ENCODE measurements at regions not wholly inside any gene's neighbourhood (a gene's known extent, or its start where the extent isn't known, plus 50 kb on each side); places are given as distances from the start of the nearest gene placed in this dataset.

GRCh38 chr12:75814851-75815754, 216.5 kb downstream of the PHLDA1 start:
- Histone ChIP-seq H3K4me3 (ENCODE audit: low read depth in 1 of 5, low read length in 5 of 5) (no peak overlapping the region), H3K9ac (ENCODE audit: low read length in 5 of 5) (no peak overlapping the region), H3K27me3 (ENCODE audit: control insufficient read depth in 5 of 5, insufficient read depth in 4 of 5, low read length in 5 of 5) (no peaks in the 10 kb centered on the region), H3K36me3 (ENCODE audit: control insufficient read depth in 5 of 5, insufficient read depth in 5 of 5, low read length in 5 of 5) (no peaks in the 10 kb centered on the region), H3K27ac (ENCODE audit: low read depth, low read length) (no peak overlapping the region), H3K4me1 (ENCODE audit: control insufficient read depth in 5 of 5, insufficient read depth in 5 of 5, low read length in 5 of 5) (peaks cover 0 to 14% (median 12%) of the 10 kb centered on the region in 5 donors), H3K9me3 (ENCODE audit: control insufficient read depth in 5 of 5, low read length in 5 of 5) (no peaks in the 10 kb centered on the region)

- Histone ChIP-seq H3K36me3 (ENCODE audit: control insufficient read depth in 5 of 5, insufficient read depth in 5 of 5, low read length in 5 of 5) (no peaks in the 10 kb centered on the region), H3K4me3 (ENCODE audit: low read depth in 1 of 5, low read length in 5 of 5) (no peak overlapping the region), H3K27ac (ENCODE audit: low read depth, low read length) (no peak overlapping the region), H3K27me3 (ENCODE audit: control insufficient read depth in 5 of 5, insufficient read depth in 4 of 5, low read length in 5 of 5) (no peaks in the 10 kb centered on the region), H3K9me3 (ENCODE audit: control insufficient read depth in 5 of 5, low read length in 5 of 5) (no peaks in the 10 kb centered on the region), H3K4me1 (ENCODE audit: control insufficient read depth in 5 of 5, insufficient read depth in 5 of 5, low read length in 5 of 5) (peaks cover 0 to 14% (median 11%) of the 10 kb centered on the region in 5 donors), H3K9ac (ENCODE audit: low read length in 5 of 5) (no peak overlapping the region)
These were observed 218.5 kb downstream of the PHLDA1 start for GRCh38 chr12:75813072-75813471.

GRCh38 chr12:75812271-75813018, 219.1 kb downstream of the PHLDA1 start:
- no peaks in the 10 kb centered on the region for H3K9me3 ChIP-seq (ENCODE audit: control insufficient read depth in 5 of 5, low read length in 5 of 5)
- H3K27me3 ChIP-seq (ENCODE audit: control insufficient read depth in 5 of 5, insufficient read depth in 4 of 5, low read length in 5 of 5), result no peaks in the 10 kb centered on the region
- no peak overlapping the region for H3K27ac ChIP-seq (ENCODE audit: low read depth, low read length)
- H3K4me1 ChIP-seq (ENCODE audit: control insufficient read depth in 5 of 5, insufficient read depth in 5 of 5, low read length in 5 of 5), result peaks cover 0 to 14% (median 11%) of the 10 kb centered on the region in 5 donors
- no peak overlapping the region for H3K9ac ChIP-seq (ENCODE audit: low read length in 5 of 5)
- no peaks in the 10 kb centered on the region for H3K36me3 ChIP-seq (ENCODE audit: control insufficient read depth in 5 of 5, insufficient read depth in 5 of 5, low read length in 5 of 5)
- H3K4me3 ChIP-seq (ENCODE audit: low read depth in 1 of 5, low read length in 5 of 5), result no peak overlapping the region

DNA sequence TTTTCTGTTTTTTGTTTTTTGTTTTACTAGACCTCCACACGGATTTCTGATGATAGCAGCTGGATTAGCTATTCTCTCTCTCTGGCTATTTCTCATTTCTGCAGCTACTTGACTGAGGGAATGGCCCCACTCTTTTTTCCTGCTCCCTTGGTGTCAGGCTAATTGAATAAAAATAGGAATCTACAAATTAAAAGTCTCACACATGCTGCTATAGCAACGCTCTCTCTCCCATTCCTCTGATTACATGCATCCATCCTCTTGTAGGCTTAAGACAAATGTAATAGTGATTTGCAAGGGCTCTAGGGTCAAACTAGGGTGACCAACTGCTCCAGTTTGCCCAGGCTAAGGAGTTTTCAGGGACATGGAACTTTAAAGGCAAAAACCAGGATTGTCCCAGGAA, 221.8 kb downstream of the PHLDA1 start:
- Histone ChIP-seq H3K36me3 (ENCODE audit: control insufficient read depth in 5 of 5, insufficient read depth in 5 of 5, low read length in 5 of 5) (no peaks in the 10 kb centered on the region), H3K27me3 (ENCODE audit: control insufficient read depth in 5 of 5, insufficient read depth in 4 of 5, low read length in 5 of 5) (no peaks in the 10 kb centered on the region), H3K9me3 (ENCODE audit: control insufficient read depth in 5 of 5, low read length in 5 of 5) (no peaks in the 10 kb centered on the region), H3K4me3 (ENCODE audit: low read depth in 1 of 5, low read length in 5 of 5) (no peak overlapping the region), H3K4me1 (ENCODE audit: control insufficient read depth in 5 of 5, insufficient read depth in 5 of 5, low read length in 5 of 5) (peaks cover 0 to 4% (median 2%) of the 10 kb centered on the region in 5 donors), H3K27ac (ENCODE audit: low read depth, low read length) (no peak overlapping the region), H3K9ac (ENCODE audit: low read length in 5 of 5) (no peak overlapping the region)

DNA sequence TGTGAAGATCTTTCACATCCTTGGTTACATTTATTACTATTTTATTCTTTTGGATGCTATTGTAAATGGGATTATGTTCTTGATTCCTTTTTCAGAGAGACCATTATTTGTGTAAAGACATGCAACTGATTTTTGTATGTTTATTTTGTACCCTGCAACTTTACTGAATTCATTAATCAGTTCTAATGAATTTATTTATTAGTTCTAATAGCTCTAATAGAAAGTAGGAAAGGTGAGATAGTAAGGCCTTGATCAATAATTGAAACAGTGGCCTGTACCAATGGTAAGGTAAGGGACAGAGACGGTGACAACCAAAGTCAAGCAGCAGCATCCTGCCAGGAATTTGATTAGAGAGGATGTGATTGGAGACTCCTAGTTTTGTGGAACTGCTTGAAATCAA, 224.1 kb downstream of the PHLDA1 start:
- Histone ChIP-seq H3K9ac (ENCODE audit: low read length in 5 of 5) (no peak overlapping the region), H3K9me3 (ENCODE audit: control insufficient read depth in 5 of 5, low read length in 5 of 5) (no peaks in the 10 kb centered on the region), H3K36me3 (ENCODE audit: control insufficient read depth in 5 of 5, insufficient read depth in 5 of 5, low read length in 5 of 5) (no peaks in the 10 kb centered on the region), H3K4me1 (ENCODE audit: control insufficient read depth in 5 of 5, insufficient read depth in 5 of 5, low read length in 5 of 5) (peaks cover 0 to under 1% (median 0%) of the 10 kb centered on the region in 5 donors), H3K4me3 (ENCODE audit: low read depth in 1 of 5, low read length in 5 of 5) (no peak overlapping the region), H3K27ac (ENCODE audit: low read depth, low read length) (no peak overlapping the region), H3K27me3 (ENCODE audit: control insufficient read depth in 5 of 5, insufficient read depth in 4 of 5, low read length in 5 of 5) (no peaks in the 10 kb centered on the region)

GRCh38 chr12:75805905-75806304, 225.7 kb downstream of the PHLDA1 start:
- H3K9ac ChIP-seq (ENCODE audit: low read length in 5 of 5), result no peak overlapping the region
- no peaks in the 10 kb centered on the region for H3K4me1 ChIP-seq (ENCODE audit: control insufficient read depth in 5 of 5, insufficient read depth in 5 of 5, low read length in 5 of 5)
- H3K4me3 ChIP-seq (ENCODE audit: low read depth in 1 of 5, low read length in 5 of 5), result no peak overlapping the region
- H3K27me3 ChIP-seq (ENCODE audit: control insufficient read depth in 5 of 5, insufficient read depth in 4 of 5, low read length in 5 of 5), result no peaks in the 10 kb centered on the region
- H3K27ac ChIP-seq (ENCODE audit: low read depth, low read length), result no peak overlapping the region
- no peaks in the 10 kb centered on the region for H3K36me3 ChIP-seq (ENCODE audit: control insufficient read depth in 5 of 5, insufficient read depth in 5 of 5, low read length in 5 of 5)
- no peaks in the 10 kb centered on the region for H3K9me3 ChIP-seq (ENCODE audit: control insufficient read depth in 5 of 5, low read length in 5 of 5)

DNA sequence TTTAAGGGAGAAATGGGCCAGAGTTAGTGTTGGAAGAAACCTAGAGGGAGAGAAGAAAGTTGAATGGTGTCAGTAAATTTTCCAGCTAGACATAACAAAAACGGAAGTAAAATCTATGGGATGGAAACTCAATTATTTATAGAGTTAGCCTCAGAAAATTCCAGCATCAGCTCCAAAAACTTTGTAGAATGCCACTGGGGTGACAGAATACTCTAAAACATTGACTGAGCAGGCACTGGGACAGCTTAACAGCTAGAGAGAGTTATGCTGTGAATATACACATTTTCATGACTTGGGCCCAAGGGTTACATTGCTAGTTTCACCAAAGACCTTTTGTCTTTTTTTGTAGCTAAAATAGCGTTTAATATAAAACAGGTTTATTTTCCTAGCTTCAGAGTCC, 226.3 kb downstream of the PHLDA1 start:
- H3K27ac ChIP-seq (ENCODE audit: low read depth, low read length), result no peak overlapping the region
- no peaks in the 10 kb centered on the region for H3K36me3 ChIP-seq (ENCODE audit: control insufficient read depth in 5 of 5, insufficient read depth in 5 of 5, low read length in 5 of 5)
- no peak overlapping the region for H3K4me3 ChIP-seq (ENCODE audit: low read depth in 1 of 5, low read length in 5 of 5)
- H3K9me3 ChIP-seq (ENCODE audit: control insufficient read depth in 5 of 5, low read length in 5 of 5), result no peaks in the 10 kb centered on the region
- no peak overlapping the region for H3K9ac ChIP-seq (ENCODE audit: low read length in 5 of 5)
- H3K27me3 ChIP-seq (ENCODE audit: control insufficient read depth in 5 of 5, insufficient read depth in 4 of 5, low read length in 5 of 5), result no peaks in the 10 kb centered on the region
- H3K4me1 ChIP-seq (ENCODE audit: control insufficient read depth in 5 of 5, insufficient read depth in 5 of 5, low read length in 5 of 5), result no peaks in the 10 kb centered on the region

DNA sequence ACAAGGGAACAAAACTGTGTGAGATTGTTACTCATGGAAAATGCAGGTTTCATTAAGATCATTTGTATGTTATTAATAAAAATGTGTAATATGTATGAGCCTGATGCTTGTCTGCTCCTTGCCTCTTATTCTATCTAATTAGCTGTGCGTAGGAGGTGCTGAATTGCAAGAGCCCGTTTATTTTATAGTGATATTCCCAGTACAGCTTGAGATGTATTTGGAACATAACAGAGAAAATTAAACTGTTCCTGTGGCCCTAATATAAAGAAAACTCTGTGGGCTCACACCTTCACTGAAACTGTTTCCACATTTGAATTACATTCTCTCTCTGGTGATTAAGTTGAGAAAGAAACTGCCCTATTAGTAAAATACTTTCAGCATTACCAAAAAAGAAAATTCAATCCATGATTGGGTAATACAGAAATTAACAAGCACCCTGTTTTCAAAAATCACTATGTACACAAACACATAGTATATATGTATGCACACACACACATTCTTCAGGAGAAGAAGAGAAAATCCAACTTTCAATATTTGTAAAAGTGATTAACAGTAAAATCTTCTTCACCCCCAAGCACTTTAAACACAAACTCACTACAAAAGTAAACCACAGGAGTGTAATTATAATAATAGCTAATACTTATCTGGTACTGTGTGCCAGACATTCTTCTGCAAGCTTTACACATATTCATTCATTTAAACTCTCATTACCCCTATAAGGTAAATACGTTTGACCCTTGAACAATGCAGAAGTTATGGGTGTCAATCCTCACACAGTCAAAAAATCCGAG, 233.2 kb downstream of the PHLDA1 start:
- H3K9ac ChIP-seq (ENCODE audit: low read length in 5 of 5), result no peak overlapping the region
- no peak overlapping the region for H3K27ac ChIP-seq (ENCODE audit: low read depth, low read length)
- no peaks in the 10 kb centered on the region for H3K27me3 ChIP-seq (ENCODE audit: control insufficient read depth in 5 of 5, insufficient read depth in 4 of 5, low read length in 5 of 5)
- no peaks in the 10 kb centered on the region for H3K4me1 ChIP-seq (ENCODE audit: control insufficient read depth in 5 of 5, insufficient read depth in 5 of 5, low read length in 5 of 5)
- H3K36me3 ChIP-seq (ENCODE audit: control insufficient read depth in 5 of 5, insufficient read depth in 5 of 5, low read length in 5 of 5), result no peaks in the 10 kb centered on the region
- H3K4me3 ChIP-seq (ENCODE audit: low read depth in 1 of 5, low read length in 5 of 5), result no peak overlapping the region
- H3K9me3 ChIP-seq (ENCODE audit: control insufficient read depth in 5 of 5, low read length in 5 of 5), result no peaks in the 10 kb centered on the region

GRCh38 chr12:75795125-75795524, 236.5 kb downstream of the PHLDA1 start:
- no peak overlapping the region for H3K27ac ChIP-seq (ENCODE audit: low read depth, low read length)
- H3K9ac ChIP-seq (ENCODE audit: low read length in 5 of 5), result no peak overlapping the region
- no peaks in the 10 kb centered on the region for H3K9me3 ChIP-seq (ENCODE audit: control insufficient read depth in 5 of 5, low read length in 5 of 5)
- no peaks in the 10 kb centered on the region for H3K27me3 ChIP-seq (ENCODE audit: control insufficient read depth in 5 of 5, insufficient read depth in 4 of 5, low read length in 5 of 5)
- H3K4me3 ChIP-seq (ENCODE audit: low read depth in 1 of 5, low read length in 5 of 5), result no peak overlapping the region
- H3K4me1 ChIP-seq (ENCODE audit: control insufficient read depth in 5 of 5, insufficient read depth in 5 of 5, low read length in 5 of 5), result no peaks in the 10 kb centered on the region
- H3K36me3 ChIP-seq (ENCODE audit: control insufficient read depth in 5 of 5, insufficient read depth in 5 of 5, low read length in 5 of 5), result no peaks in the 10 kb centered on the region

Measured in subcutaneous abdominal adipose tissue (tissue), 5 donors.